WTC11 (cell line): ENCODE measurements at regions not wholly inside any gene's neighbourhood (a gene's known extent, or its start where the extent isn't known, plus 50 kb on each side); places are given as distances from the start of the nearest gene placed in this dataset.

Experiments used
- ATAC-seq: fragments of 200-7000 bp; cut with Tn5 transposase; 2 replicates; pipeline ENCODE4 v1.10.0; 2021; ENCODE audit warnings: mild to moderate bottlenecking, moderate library complexity
- CTCF ChIA-PET: fragments of 300-600 bp; sonication (Branson Sonifier 250); formaldehyde crosslinking; loops from one replicate; lab custom pipeline; 2021; ENCODE audit warnings: antibody characterized with exemption; lab: Charles Lee
- POLR2A ChIA-PET: fragments of 350-600 bp; sonication (Branson Sonifier 250); formaldehyde crosslinking; loops from one replicate; lab custom pipeline; 2021; ENCODE audit warnings: antibody characterized with exemption; lab: Charles Lee
- DNase-seq: peaks from one replicate; pipeline ENCODE4 v3.0.0; 2021; ENCODE audit warnings: low spot score
- H3K27ac Mint-ChIP-seq: 2 replicates; pipeline ENCODE4 v1.8.0; 2021; ENCODE audit warnings: mixed read lengths
- H3K27me3 Mint-ChIP-seq: 2 replicates; pipeline ENCODE4 v1.8.0; 2021; ENCODE audit warnings: low read depth, mild to moderate bottlenecking, moderate library complexity, mixed read lengths
- H3K36me3 Mint-ChIP-seq: 2 replicates; pipeline ENCODE4 v1.8.0; 2021; ENCODE audit warnings: mixed read lengths
- H3K4me1 Mint-ChIP-seq: 2 replicates; pipeline ENCODE4 v1.8.0; 2022; ENCODE audit warnings: mixed read lengths
- H3K4me3 Mint-ChIP-seq: 2 replicates; pipeline ENCODE4 v1.8.0; 2021; ENCODE audit warnings: mild to moderate bottlenecking, moderate library complexity, mixed read lengths
- H3K9me3 Mint-ChIP-seq: 2 replicates; pipeline ENCODE4 v1.8.0; 2021; ENCODE audit warnings: mixed read lengths
- AR ChIP-seq: fragments of 250-450 bp; sonication (Bioruptor Pico); IDR thresholded peaks from 2 replicates; pipeline ENCODE4 v1.9.0; 2021; ENCODE audit warnings: mild to moderate bottlenecking
- ATF2 ChIP-seq: sonication (generic); formaldehyde crosslinking; IDR thresholded peaks from 2 replicates; pipeline ENCODE4 v1.8.1; 2022; ENCODE audit warnings: low read depth, missing genetic modification reagents, borderline replicate concordance
- ATF3 ChIP-seq: sonication (generic); formaldehyde crosslinking; conservative IDR thresholded peaks from 2 replicates; pipeline ENCODE4 v1.8.1; 2022; ENCODE audit warnings: mild to moderate bottlenecking, missing genetic modification reagents
- CTCF ChIP-seq: fragments of 200-600 bp; IDR thresholded peaks from 2 replicates; pipeline ENCODE4 v1.8.0; 2022; ENCODE audit warnings: antibody characterized with exemption
- E2F1 ChIP-seq: sonication (generic); formaldehyde crosslinking; IDR thresholded peaks from 2 replicates; pipeline ENCODE4 v1.8.0; 2022; ENCODE audit warnings: mild to moderate bottlenecking, missing genetic modification reagents
- FOXJ3 ChIP-seq: sonication (generic); formaldehyde crosslinking; IDR thresholded peaks from 2 replicates; pipeline ENCODE4 v1.9.0; 2021; ENCODE audit warnings: missing genetic modification reagents, mild to moderate bottlenecking, borderline replicate concordance
- GTF2I ChIP-seq: fragments of 250-450 bp; sonication (Bioruptor Pico); conservative IDR thresholded peaks from 2 replicates; pipeline ENCODE4 v1.4.0; 2021; ENCODE audit warnings: mild to moderate bottlenecking
- IRF1 ChIP-seq: sonication (generic); formaldehyde crosslinking; IDR thresholded peaks from 2 replicates; pipeline ENCODE4 v1.8.0; 2023; ENCODE audit warnings: missing genetic modification reagents
- JUN ChIP-seq: sonication (generic); formaldehyde crosslinking; IDR thresholded peaks from 2 replicates; pipeline ENCODE4 v1.8.0; 2023; ENCODE audit warnings: mild to moderate bottlenecking, missing genetic modification reagents
- MYBL2 ChIP-seq: sonication (generic); formaldehyde crosslinking; IDR thresholded peaks from 2 replicates; pipeline ENCODE4 v1.8.1; 2023; ENCODE audit warnings: mild to moderate bottlenecking, moderate library complexity, missing genetic modification reagents
- NR3C1 ChIP-seq: sonication (generic); formaldehyde crosslinking; conservative IDR thresholded peaks from 2 replicates; pipeline ENCODE4 v1.8.1; 2023; ENCODE audit warnings: low read depth, mild to moderate bottlenecking, missing genetic modification reagents
- PRDM15 ChIP-seq: sonication (generic); formaldehyde crosslinking; IDR thresholded peaks from 2 replicates; pipeline ENCODE4 v1.8.0; 2022; ENCODE audit warnings: missing genetic modification reagents
- RORB ChIP-seq: fragments of 250-450 bp; sonication (Bioruptor Pico); IDR thresholded peaks from 2 replicates; pipeline ENCODE4 v1.9.0; 2021; ENCODE audit warnings: mild to moderate bottlenecking
- SMAD4 ChIP-seq: sonication (generic); formaldehyde crosslinking; IDR thresholded peaks from 2 replicates; pipeline ENCODE4 v1.8.0; 2022; ENCODE audit warnings: mild to moderate bottlenecking, missing genetic modification reagents
- ZMAT4 ChIP-seq: fragments of 250-450 bp; sonication (Bioruptor Pico); IDR thresholded peaks from 2 replicates; pipeline ENCODE4 v1.9.0; 2021; ENCODE audit warnings: mild to moderate bottlenecking
- ZNF671 ChIP-seq: fragments of 250-450 bp; sonication (Bioruptor Pico); IDR thresholded peaks from 2 replicates; pipeline ENCODE4 v1.8.0; 2021; ENCODE audit warnings: mild to moderate bottlenecking

GRCh38 chr12:102682366-102683289, 202.3 kb upstream of the IGF1 start (continued):
- TF ChIP-seq ZMAT4 (CRISPR knock-in tag) = no peak
- TF ChIP-seq ZNF671 (CRISPR knock-in tag) = no peak

- Mint-ChIP-seq H3K27me3 (no peaks in the 10 kb centered on the region), H3K27ac (no peak overlapping the region), H3K36me3 (peaks cover 4% of the 10 kb centered on the region), H3K4me1 (peaks cover 10% of the 10 kb centered on the region), H3K9me3 (peaks cover 21% of the 10 kb centered on the region), H3K4me3 (no peak overlapping the region)
- POLR2A ChIA-PET = no interaction called here
- no peak for TF ChIP-seq CTCF
- TF ChIP-seq E2F1 (CRISPR knock-in tag) = no peak
- no peak for TF ChIP-seq RORB (CRISPR knock-in tag)
- no peak for TF ChIP-seq ATF2 (CRISPR knock-in tag)
- no peak for TF ChIP-seq JUN (CRISPR knock-in tag)
- CTCF ChIA-PET = no interaction called here
- ATAC-seq (no peak), DNase-seq (no peak)
These were observed 201.4 kb upstream of the IGF1 start for GRCh38 chr12:102681747-102682146.

GRCh38 chr12:102681309-102681708, 200.9 kb upstream of the IGF1 start:
- peaks cover 21% of the 10 kb centered on the region for H3K9me3 Mint-ChIP-seq
- H3K4me3 Mint-ChIP-seq = no peak overlapping the region
- POLR2A ChIA-PET = no interaction called here
- DNase-seq (no peak), ATAC-seq (no peak)
- H3K4me1 Mint-ChIP-seq = peaks cover 10% of the 10 kb centered on the region
- no peak overlapping the region for H3K27ac Mint-ChIP-seq
- CTCF ChIA-PET = no interaction called here
- peaks cover 4% of the 10 kb centered on the region for H3K36me3 Mint-ChIP-seq
- no peaks in the 10 kb centered on the region for H3K27me3 Mint-ChIP-seq
- TF ChIP-seq SMAD4 (no peak), NR3C1 (CRISPR knock-in tag) (no peak), ATF2 (CRISPR knock-in tag) (no peak), ATF3 (CRISPR knock-in tag) (no peak), FOXJ3 (CRISPR knock-in tag) (no peak), AR (CRISPR knock-in tag) (no peak), IRF1 (CRISPR knock-in tag) (no peak), JUN (CRISPR knock-in tag) (no peak), PRDM15 (no peak), MYBL2 (CRISPR knock-in tag) (no peak), GTF2I (CRISPR knock-in tag) (no peak)
